HCT116 (cell line): ENCODE measurements at regions not wholly inside any gene's neighbourhood (a gene's known extent, or its start where the extent isn't known, plus 50 kb on each side); places are given as distances from the start of the nearest gene placed in this dataset.

Experiments
- ATAC-seq: fragments of 200-7000 bp; cut with Tn5 transposase; 2 replicates; pipeline ENCODE4 v1.9.1; 2020; ENCODE audit warnings: mild to moderate bottlenecking, moderate library complexity
- BruUV-seq: library from RNA; stranded (reverse); fragments of 400-500 nt; replicated peaks from 2 replicates; lab custom pipeline; 2021; lab: Mats Ljungman, UMichigan
- CTCF ChIA-PET: fragments of 300-600 bp; sonication (Branson Sonifier 250); formaldehyde crosslinking; loops from one replicate; lab custom pipeline; 2021; ENCODE audit warnings: antibody characterized with exemption; lab: Charles Lee
- POLR2A ChIA-PET: fragments of 300-600, 350-600 bp; sonication (Branson Sonifier 250); formaldehyde crosslinking; loops from one replicate; lab custom pipeline; 2021; ENCODE audit warnings: antibody characterized with exemption; lab: Charles Lee
- RAD21 ChIA-PET, 2 experiments: fragments of 300-600 bp; sonication (Branson Sonifier 250); formaldehyde crosslinking; loops; one replicate each; lab custom pipeline; 2023; ENCODE audit warnings: low total read pairs in 2 of 2; ENCODE audit not compliant: uncharacterized antibody in 2 of 2, unreplicated experiment in 2 of 2, low non-redundant PET in 1 of 2; lab: Charles Lee
- DNase-seq: peaks from one replicate; pipeline ENCODE4 v3.0.0-alpha.2; 2010; ENCODE audit warnings: low read depth, low spot score
- H2AFZ ChIP-seq: fragments of 200-600 bp; shearing (Covaris generic), sonication (generic); 2 replicates; pipeline ENCODE4 v1.6.1; 2017; ENCODE audit warnings: low read depth, mixed run types, mixed read lengths, antibody characterized with exemption, low read length; ENCODE audit not compliant: poor library complexity, severe bottlenecking
- H3K27ac ChIP-seq: 2 replicates; pipeline ENCODE4 v1.5.1; 2012; ENCODE audit warnings: low read depth, low read length
- H3K27me3 ChIP-seq: fragments of 200-600 bp; sonication (generic); 2 replicates; pipeline ENCODE4 v1.6.1; 2016; ENCODE audit warnings: mixed run types, low read length, mixed read lengths; ENCODE audit not compliant: insufficient read depth
- H3K36me3 ChIP-seq, 2 experiments: fragments of 200-500 bp in 1 of 2; fragments of 200-600 bp in 1 of 2; sonication (Bioruptor generic) in 1 of 2; sonication (generic) in 1 of 2; 2 replicates each; pipeline versions ENCODE4 v1.5.1 to v1.6.1; 2014 to 2016; ENCODE audit warnings: low read length in 2 of 2, inconsistent platforms in 1 of 2, mixed read lengths in 1 of 2, mixed run types in 1 of 2; ENCODE audit not compliant: insufficient read depth in 2 of 2, control insufficient read depth in 1 of 2
- H3K4me1 ChIP-seq, 2 experiments: fragments of 200-600 bp in 1 of 2; sonication (generic) in 1 of 2; 2 replicates each; pipeline versions ENCODE4 v1.5.1 to v1.6.1; 2012 to 2017; ENCODE audit warnings: low read length in 2 of 2, inconsistent platforms in 1 of 2, mild to moderate bottlenecking in 1 of 2, mixed read lengths in 1 of 2, mixed run types in 1 of 2, moderate library complexity in 1 of 2; ENCODE audit not compliant: insufficient read depth in 2 of 2, control insufficient read depth in 1 of 2
- H3K4me2 ChIP-seq: fragments of 200-600 bp; sonication (generic); 2 replicates; pipeline ENCODE4 v1.6.1; 2017; ENCODE audit warnings: mixed run types, low read length, mixed read lengths
- H3K4me3 ChIP-seq, 2 experiments: fragments of 200-600 bp in 1 of 2; sonication (generic) in 1 of 2; replicated peaks in 1 of 2; 2 replicates each; pipeline ENCODE4 v1.5.1; 2011 to 2016; ENCODE audit warnings: low read length in 2 of 2, control low read depth in 1 of 2, low read depth in 1 of 2, mild to moderate bottlenecking in 1 of 2, mixed read lengths in 1 of 2, mixed run types in 1 of 2
- H3K79me2 ChIP-seq: fragments of 200-600 bp; sonication (generic); 2 replicates; pipeline ENCODE4 v1.6.1; 2017; ENCODE audit warnings: mild to moderate bottlenecking, mixed run types, low read length, moderate library complexity, mixed read lengths; ENCODE audit not compliant: insufficient read depth
- H3K9ac ChIP-seq: fragments of 200-600 bp; sonication (generic); 2 replicates; pipeline ENCODE4 v1.6.1; 2016; ENCODE audit warnings: low read length, mixed read lengths
- H3K9me2 ChIP-seq: fragments of 200-600 bp; sonication (generic), shearing (Covaris generic); 2 replicates; pipeline ENCODE4 v1.6.1; 2017; ENCODE audit warnings: mixed run types, mild to moderate bottlenecking, moderate library complexity; ENCODE audit not compliant: insufficient read depth
- H3K9me3 ChIP-seq, 2 experiments: fragments of 200-500 bp in 1 of 2; fragments of 200-600 bp in 1 of 2; sonication (Bioruptor generic) in 1 of 2; sonication (generic) in 1 of 2; 2 replicates each; pipeline ENCODE4 v1.6.1; 2014 to 2017; ENCODE audit warnings: low read length in 2 of 2, mixed read lengths in 2 of 2, inconsistent platforms in 1 of 2, low read depth in 1 of 2, mild to moderate bottlenecking in 1 of 2, mixed run types in 1 of 2, moderate library complexity in 1 of 2; ENCODE audit not compliant: control insufficient read depth in 1 of 2, insufficient read depth in 1 of 2
- H4K20me1 ChIP-seq: fragments of 200-600 bp; sonication (generic), shearing (Covaris generic); 2 replicates; pipeline ENCODE4 v1.6.1; 2017; ENCODE audit warnings: mixed run types, mild to moderate bottlenecking, moderate library complexity; ENCODE audit not compliant: insufficient read depth
- ATF3 ChIP-seq: IDR thresholded peaks from 2 replicates; pipeline ENCODE4 v1.6.1; 2012
- CBX3 ChIP-seq: IDR thresholded peaks from 2 replicates; pipeline ENCODE4 v1.6.1; 2012; ENCODE audit warnings: low read depth
- CEBPB ChIP-seq: IDR thresholded peaks from 2 replicates; pipeline ENCODE4 v1.6.1; 2012; ENCODE audit warnings: low read depth
- EGR1 ChIP-seq: IDR thresholded peaks from 2 replicates; pipeline ENCODE4 v1.6.1; 2012; ENCODE audit warnings: low read depth
- ELF1 ChIP-seq: IDR thresholded peaks from 2 replicates; pipeline ENCODE4 v1.6.1; 2012; ENCODE audit warnings: low read depth, borderline replicate concordance
- EZH2 ChIP-seq: fragments of 200-600 bp; sonication (generic); IDR thresholded peaks from 2 replicates; pipeline ENCODE4 v1.6.1; 2017; ENCODE audit warnings: antibody characterized with exemption, mixed run types
- EZH2phosphoT487 ChIP-seq: fragments of 200-600 bp; IDR thresholded peaks from 2 replicates; pipeline ENCODE4 v1.6.1; 2018; ENCODE audit warnings: antibody characterized with exemption, borderline replicate concordance
- FOSL1 ChIP-seq: IDR thresholded peaks from 2 replicates; pipeline ENCODE4 v1.6.1; 2012; ENCODE audit warnings: low read depth
- JUND ChIP-seq: IDR thresholded peaks from 2 replicates; pipeline ENCODE4 v1.6.1; 2012
- MAX ChIP-seq: IDR thresholded peaks from 2 replicates; pipeline ENCODE4 v1.6.1; 2012
- POLR2AphosphoS5 ChIP-seq: IDR thresholded peaks from 2 replicates; pipeline ENCODE4 v1.6.1; 2011; ENCODE audit warnings: mild to moderate bottlenecking, low read depth, low read length, moderate library complexity
- RAD21 ChIP-seq: IDR thresholded peaks from 2 replicates; pipeline ENCODE4 v1.6.1; 2012; ENCODE audit warnings: low read depth, mild to moderate bottlenecking
- REST ChIP-seq: IDR thresholded peaks from 2 replicates; pipeline ENCODE4 v1.6.1; 2012; ENCODE audit warnings: low read depth
- SIN3A ChIP-seq: IDR thresholded peaks from 2 replicates; pipeline ENCODE4 v1.6.1; 2012; ENCODE audit warnings: low read depth
- SP1 ChIP-seq: IDR thresholded peaks from 2 replicates; pipeline ENCODE4 v1.6.1; 2012; ENCODE audit warnings: low read depth
- SRF ChIP-seq: IDR thresholded peaks from 2 replicates; pipeline ENCODE4 v1.6.1; 2012; ENCODE audit warnings: low read depth
- TCF7L2 ChIP-seq: IDR thresholded peaks from 2 replicates; pipeline ENCODE4 v1.7.0; 2011; ENCODE audit warnings: borderline replicate concordance, inconsistent platforms; ENCODE audit not compliant: insufficient read depth, insufficient read length; ENCODE audit errors: extremely low read depth
- YY1 ChIP-seq: IDR thresholded peaks from 2 replicates; pipeline ENCODE4 v1.6.1; 2011; ENCODE audit warnings: low read length, low read depth, moderate library complexity, mild to moderate bottlenecking; ENCODE audit not compliant: insufficient replicate concordance; ENCODE audit errors: extremely low read depth
- intact Hi-C: fragments of 100-400 bp; cut with micrococcal nuclease; formaldehyde crosslinking; loops from 2 replicates; pipeline ENCODE4 v1.10.0; 2022

- DNase-seq = no peak
- no peak for ATAC-seq
- no peak overlapping the region for H3K27ac ChIP-seq
- no peak overlapping the region for H3K4me2 ChIP-seq
- H3K4me1 ChIP-seq = no peaks in the 10 kb centered on the region
- intact Hi-C loops = no loop called here
- no peaks in the 10 kb centered on the region for H4K20me1 ChIP-seq
- no peaks in the 10 kb centered on the region for H3K9me3 ChIP-seq
- no peak overlapping the region for H2AFZ ChIP-seq
- H3K9ac ChIP-seq = no peak overlapping the region
- ChIA-PET RAD21 (no interaction called here), CTCF (no interaction called here), POLR2A (no interaction called here)
- BruUV-seq = no TSS peak
- TF ChIP-seq EZH2 = no peak
- no peaks in the 10 kb centered on the region for H3K9me2 ChIP-seq
- H3K79me2 ChIP-seq = no peaks in the 10 kb centered on the region
- H3K36me3 ChIP-seq = no peaks in the 10 kb centered on the region
- no peaks in the 10 kb centered on the region for H3K27me3 ChIP-seq
- no peak overlapping the region for H3K4me3 ChIP-seq
Measured at GRCh38 chr12:125614058-125614457, 548.8 kb downstream of the AACS start.

GRCh38 chr12:125619723-125620122, 554.5 kb downstream of the AACS start:
- ChIA-PET RAD21 (no interaction called here), CTCF (no interaction called here), POLR2A (no interaction called here)
- no peaks in the 10 kb centered on the region for H3K27me3 ChIP-seq
- H3K4me2 ChIP-seq = no peak overlapping the region
- no peaks in the 10 kb centered on the region for H3K9me2 ChIP-seq
- H2AFZ ChIP-seq = no peak overlapping the region
- H3K27ac ChIP-seq = no peak overlapping the region
- no peaks in the 10 kb centered on the region for H3K36me3 ChIP-seq
- no peak overlapping the region for H3K9ac ChIP-seq
- intact Hi-C loops = no loop called here
- no peaks in the 10 kb centered on the region for H3K79me2 ChIP-seq
- H3K9me3 ChIP-seq = no peaks in the 10 kb centered on the region
- no peak overlapping the region for H3K4me3 ChIP-seq
- ATAC-seq (no peak), DNase-seq (no peak)
- H3K4me1 ChIP-seq = no peaks in the 10 kb centered on the region
- TF ChIP-seq CBX3 (no peak), EZH2phosphoT487 (no peak), CEBPB (no peak), JUND (no peak), POLR2AphosphoS5 (no peak), FOSL1 (no peak), REST (no peak), SRF (no peak), EGR1 (no peak), SIN3A (no peak), MAX (no peak), SP1 (no peak), YY1 (no peak), RAD21 (no peak), ELF1 (no peak), ATF3 (no peak), TCF7L2 (no peak)
- H4K20me1 ChIP-seq = no peaks in the 10 kb centered on the region
- BruUV-seq = no TSS peak
